B cell (primary cell): ENCODE measurements at regions not wholly inside any gene's neighbourhood (a gene's known extent, or its start where the extent isn't known, plus 50 kb on each side); places are given as distances from the start of the nearest gene placed in this dataset.

Source experiments
- ATAC-seq: fragments of 200-7000 bp; cut with Tn5 transposase; one replicate; pipeline ENCODE4 v1.10.0; 2021; ENCODE audit warnings: low read depth, mild to moderate bottlenecking, moderate number of reproducible peaks, moderate library complexity
- CTCF ChIA-PET: fragments of 350-600 bp; sonication (Branson Sonifier 250); formaldehyde crosslinking; loops from one replicate; lab custom pipeline; 2021; ENCODE audit warnings: antibody characterized with exemption, inconsistent platforms; lab: Charles Lee
- POLR2A ChIA-PET: fragments of 350-600 bp; sonication (Branson Sonifier 250); formaldehyde crosslinking; loops from one replicate; lab custom pipeline; 2021; ENCODE audit warnings: antibody characterized with exemption; lab: Charles Lee
- DNase-seq: peaks from one replicate; pipeline ENCODE4 v3.0.0; 2013
- H2AFZ ChIP-seq: 2 replicates; pipeline ENCODE4 v1.6.1; 2012; ENCODE audit warnings: mild to moderate bottlenecking, low read depth, low read length; ENCODE audit not compliant: insufficient read depth, poor library complexity, severe bottlenecking
- H3K27ac ChIP-seq, 2 donors: 1 replicate in 1 of 2; 2 replicates in 1 of 2; pipeline ENCODE4 v1.5.1; 2012 to 2013; ENCODE audit warnings: low read length in 2 of 2, mild to moderate bottlenecking in 2 of 2, moderate library complexity in 1 of 2
- H3K27me3 ChIP-seq, 4 experiments: fragments of 200-600 bp in 1 of 4; sonication (generic) in 1 of 4; replicated peaks in 1 of 4; 1 replicate in 2 of 4; 2 replicates in 2 of 4; pipeline versions ENCODE4 v1.6.1 to v1.7.0; 2013 to 2016; ENCODE audit warnings: low read length in 3 of 4, mild to moderate bottlenecking in 2 of 4, mixed read lengths in 1 of 4, moderate library complexity in 1 of 4; ENCODE audit not compliant: insufficient read depth in 4 of 4, control insufficient read depth in 3 of 4; ENCODE audit errors: control extremely low read depth in 1 of 4
- H3K36me3 ChIP-seq, 2 experiments: replicated peaks in 1 of 2; 1 replicate in 1 of 2; 2 replicates in 1 of 2; pipeline versions ENCODE4 v1.6.1 to v1.7.1; 2013; ENCODE audit warnings: low read length in 1 of 2; ENCODE audit not compliant: insufficient read depth in 2 of 2, control insufficient read depth in 1 of 2; ENCODE audit errors: control extremely low read depth in 1 of 2, extremely low read depth in 1 of 2
- H3K4me1 ChIP-seq, 2 donors: fragments of 200-600 bp in 1 of 2; sonication (generic) in 1 of 2; 1 replicate in 1 of 2; 2 replicates in 1 of 2; pipeline versions ENCODE4 v1.5.1 to v1.6.1; 2013 to 2017; ENCODE audit warnings: low read length in 2 of 2; ENCODE audit not compliant: control insufficient read depth in 2 of 2, insufficient read depth in 2 of 2
- H3K4me2 ChIP-seq: replicated peaks from 2 replicates; pipeline ENCODE3; 2012; ENCODE audit warnings: mild to moderate bottlenecking, low read depth, low read length; ENCODE audit not compliant: poor library complexity, severe bottlenecking
- H3K4me3 ChIP-seq, 5 experiments: fragments of 200-600 bp in 1 of 5; sonication (generic) in 1 of 5; 1 replicate in 3 of 5; 2 replicates in 2 of 5; pipeline versions ENCODE4 v1.5.1 to v1.7.0; 2011 to 2016; ENCODE audit warnings: low read length in 4 of 5, mild to moderate bottlenecking in 4 of 5, low read depth in 2 of 5, control low read depth in 1 of 5, moderate library complexity in 1 of 5; ENCODE audit not compliant: insufficient read depth in 1 of 5; ENCODE audit errors: control extremely low read depth in 1 of 5, extremely low read depth in 1 of 5
- H3K79me2 ChIP-seq: fragments of 200-600 bp; sonication (generic); one replicate; pipeline ENCODE4 v1.6.0; 2016; ENCODE audit warnings: low read length; ENCODE audit not compliant: control insufficient read depth, insufficient read depth
- H3K9ac ChIP-seq: fragments of 200-600 bp; sonication (generic); 2 replicates; pipeline ENCODE4 v1.6.1; 2017; ENCODE audit warnings: mild to moderate bottlenecking, low read length, moderate library complexity
- H3K9me3 ChIP-seq, 3 donors: one replicate each; pipeline versions ENCODE4 v1.6.1 to v1.7.1; 2013; ENCODE audit warnings: low read length in 2 of 3; ENCODE audit not compliant: control insufficient read depth in 2 of 3, insufficient read depth in 1 of 3; ENCODE audit errors: control extremely low read depth in 1 of 3
- H4K20me1 ChIP-seq: 2 replicates; pipeline ENCODE4 v1.6.0; 2012; ENCODE audit warnings: mild to moderate bottlenecking, low read length; ENCODE audit not compliant: insufficient read depth, control insufficient read depth, poor library complexity, severe bottlenecking
- H3K27ac Mint-ChIP-seq: one replicate; pipeline ENCODE4 v1.8.0; 2021; ENCODE audit warnings: mixed read lengths
- H3K27me3 Mint-ChIP-seq: one replicate; pipeline ENCODE4 v1.8.0; 2021; ENCODE audit warnings: mixed read lengths
- H3K4me1 Mint-ChIP-seq: one replicate; pipeline ENCODE4 v1.8.0; 2021; ENCODE audit warnings: mixed read lengths
- H3K4me3 Mint-ChIP-seq: one replicate; pipeline ENCODE4 v1.8.0; 2021; ENCODE audit warnings: mixed read lengths
- H3K9me3 Mint-ChIP-seq: one replicate; pipeline ENCODE4 v1.8.0; 2022; ENCODE audit warnings: mixed read lengths; ENCODE audit not compliant: insufficient read depth
- EZH2 ChIP-seq: IDR thresholded peaks from 2 replicates; pipeline ENCODE4 v1.6.1; 2012; ENCODE audit warnings: borderline replicate concordance, low read depth, mild to moderate bottlenecking, moderate library complexity, low read length; ENCODE audit not compliant: insufficient read depth, poor library complexity, severe bottlenecking
- WGBS: methylation state at CpG from one replicate; pipeline ENCODE4 v1.1.5; 2013; ENCODE audit warnings: missing lambda C conversion rate; ENCODE audit not compliant: insufficient coverage; 5-methylcytosine and 5-hydroxymethylcytosine counted together
- intact Hi-C: fragments of 100-400 bp; cut with micrococcal nuclease; formaldehyde crosslinking; loops from one replicate; pipeline ENCODE4 v1.10.0; 2022
- TF ChIP-seq, protein P1 (sequence below): fragments of 200-600 bp; IDR thresholded peaks from one replicate; pipeline ENCODE4 v1.8.0; 2022; ENCODE audit warnings: antibody characterized with exemption, mild to moderate bottlenecking

DNA sequence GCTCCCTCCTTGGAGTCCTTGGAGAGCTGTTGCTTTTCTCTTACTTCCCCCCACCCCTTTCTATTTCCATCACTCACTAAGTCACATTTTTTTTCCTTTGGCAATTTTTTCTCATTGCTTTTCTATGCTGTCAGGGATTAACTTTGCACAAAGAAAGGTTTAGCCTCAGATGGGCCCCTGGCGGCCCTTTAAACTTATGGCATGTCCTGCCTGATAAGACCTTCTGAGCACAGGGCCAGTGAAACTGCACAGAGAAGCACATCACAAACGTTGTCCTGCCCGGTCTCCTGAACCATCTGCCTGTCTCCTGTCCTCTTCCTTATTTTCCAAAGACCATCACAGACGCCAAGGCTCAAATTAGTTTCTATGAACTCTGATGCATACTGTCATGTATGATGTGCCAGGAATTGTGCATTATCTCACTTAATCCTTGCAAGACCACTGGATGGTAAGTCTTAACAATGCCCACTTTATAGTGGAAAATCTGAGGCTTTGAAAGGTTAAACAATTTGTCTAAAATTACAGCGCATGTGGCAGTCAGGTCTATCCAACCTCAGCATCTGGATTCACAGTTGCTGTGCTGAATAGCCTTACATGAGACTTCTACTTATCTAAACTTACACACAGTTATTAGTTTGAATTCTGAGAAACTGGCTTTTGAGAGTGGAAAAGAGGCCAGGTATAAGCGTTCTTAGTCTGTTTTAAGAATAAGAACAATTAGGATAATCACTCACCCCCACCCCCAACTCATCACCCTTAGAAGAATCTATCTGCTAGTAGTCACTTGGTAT lies 648.1 kb downstream of the NTRK3 start:
- Histone ChIP-seq H3K4me3 (no peak overlapping the region), H3K27ac (no peak overlapping the region), H3K9me3 (no peaks in the 10 kb centered on the region), H2AFZ (no peak overlapping the region), H3K79me2 (no peaks in the 10 kb centered on the region), H3K4me2 (no peak overlapping the region), H3K36me3 (no peaks in the 10 kb centered on the region), H3K4me1 (no peaks in the 10 kb centered on the region), H3K9ac (no peak overlapping the region), H3K27me3 (no peaks in the 10 kb centered on the region), H4K20me1 (no peaks in the 10 kb centered on the region)
- no peak overlapping the region for H3K27ac Mint-ChIP-seq
- no peaks in the 10 kb centered on the region for H3K27me3 Mint-ChIP-seq
- H3K9me3 Mint-ChIP-seq, result no peaks in the 10 kb centered on the region
- no peak for ATAC-seq
- ChIA-PET POLR2A (no interaction called here), CTCF (no interaction called here)
- no peak overlapping the region for H3K4me3 Mint-ChIP-seq
- 91% methylated on average over 3 of the region's 6 CpGs for WGBS
- intact Hi-C loops, result no loop called here
- DNase-seq, result no peak
- no peaks in the 10 kb centered on the region for H3K4me1 Mint-ChIP-seq
- TF ChIP-seq, protein P1, sequence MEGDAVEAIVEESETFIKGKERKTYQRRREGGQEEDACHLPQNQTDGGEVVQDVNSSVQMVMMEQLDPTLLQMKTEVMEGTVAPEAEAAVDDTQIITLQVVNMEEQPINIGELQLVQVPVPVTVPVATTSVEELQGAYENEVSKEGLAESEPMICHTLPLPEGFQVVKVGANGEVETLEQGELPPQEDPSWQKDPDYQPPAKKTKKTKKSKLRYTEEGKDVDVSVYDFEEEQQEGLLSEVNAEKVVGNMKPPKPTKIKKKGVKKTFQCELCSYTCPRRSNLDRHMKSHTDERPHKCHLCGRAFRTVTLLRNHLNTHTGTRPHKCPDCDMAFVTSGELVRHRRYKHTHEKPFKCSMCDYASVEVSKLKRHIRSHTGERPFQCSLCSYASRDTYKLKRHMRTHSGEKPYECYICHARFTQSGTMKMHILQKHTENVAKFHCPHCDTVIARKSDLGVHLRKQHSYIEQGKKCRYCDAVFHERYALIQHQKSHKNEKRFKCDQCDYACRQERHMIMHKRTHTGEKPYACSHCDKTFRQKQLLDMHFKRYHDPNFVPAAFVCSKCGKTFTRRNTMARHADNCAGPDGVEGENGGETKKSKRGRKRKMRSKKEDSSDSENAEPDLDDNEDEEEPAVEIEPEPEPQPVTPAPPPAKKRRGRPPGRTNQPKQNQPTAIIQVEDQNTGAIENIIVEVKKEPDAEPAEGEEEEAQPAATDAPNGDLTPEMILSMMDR, result no peak
- TF ChIP-seq EZH2, result no peak

DNA sequence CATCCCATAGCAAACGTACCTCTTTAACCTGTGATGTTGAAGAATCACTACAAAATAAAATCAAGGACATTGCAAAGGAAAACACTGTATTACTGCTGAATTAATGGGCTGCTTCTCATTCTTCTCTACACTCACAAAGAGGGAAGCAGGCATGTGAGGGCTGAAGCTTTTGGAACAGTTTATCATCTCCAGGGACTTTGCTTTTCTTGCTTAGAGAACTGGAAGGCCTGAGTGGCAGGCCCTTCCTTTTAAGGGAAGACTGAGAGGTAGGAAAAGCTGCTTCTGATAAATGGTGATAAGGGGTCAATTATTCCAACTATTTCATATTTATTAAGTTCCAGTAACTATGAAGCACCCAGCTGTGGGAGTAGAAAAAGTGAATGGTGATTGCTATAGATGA lies 649.6 kb downstream of the NTRK3 start:
- ATAC-seq, result no peak
- no peaks in the 10 kb centered on the region for H3K27me3 ChIP-seq
- POLR2A ChIA-PET, result no interaction called here
- Mint-ChIP-seq H3K27ac (no peak overlapping the region), H3K4me3 (no peak overlapping the region), H3K9me3 (no peaks in the 10 kb centered on the region), H3K4me1 (no peaks in the 10 kb centered on the region), H3K27me3 (no peaks in the 10 kb centered on the region)
- CTCF ChIA-PET, result no interaction called here
- no CpG with 5 or more reads among the region's 1 CpG for WGBS
- no peak overlapping the region for H2AFZ ChIP-seq
- no peaks in the 10 kb centered on the region for H3K4me1 ChIP-seq
- H3K9ac ChIP-seq, result no peak overlapping the region
- H3K4me2 ChIP-seq, result no peak overlapping the region
- no peak overlapping the region for H3K27ac ChIP-seq
- no peak overlapping the region for H3K4me3 ChIP-seq
- H3K36me3 ChIP-seq, result no peaks in the 10 kb centered on the region
- no peaks in the 10 kb centered on the region for H3K79me2 ChIP-seq
- no peaks in the 10 kb centered on the region for H4K20me1 ChIP-seq
- no peaks in the 10 kb centered on the region for H3K9me3 ChIP-seq
- intact Hi-C loops, result no loop called here
- DNase-seq, result no peak
- TF ChIP-seq, protein P1, result no peak
- no peak for TF ChIP-seq EZH2
